ENCODE measurements at regions not wholly inside any gene's neighbourhood (a gene's known extent, or its start where the extent isn't known, plus 50 kb on each side); places are given as distances from the start of the nearest gene placed in this dataset.

GRCh38 chr13:89943139-89943538 lies 1404.3 kb upstream of the MIR17HG start:
- H3K27ac ChIP-seq (ENCODE audit: insufficient read depth in 1 of 2, low read depth in 1 of 2, low read length in 2 of 2, poor library complexity in 1 of 2, severe bottlenecking in 2 of 2) = no peak overlapping the region
- CTCF ChIA-PET = no interaction called here
- no peak overlapping the region for H3K4me3 ChIP-seq (ENCODE audit: control insufficient read depth in 1 of 7, extremely low read depth in 1 of 7, insufficient read depth in 4 of 7, low read depth in 2 of 7, low read length in 6 of 7)
- DNase-seq = no peak
- no peaks in the 10 kb centered on the region for H3K36me3 ChIP-seq (ENCODE audit: control insufficient read depth in 4 of 4, insufficient read depth in 4 of 4, low read length in 3 of 4)
- H3K4me1 ChIP-seq (ENCODE audit: control extremely low read depth in 1 of 4, control insufficient read depth in 4 of 4, insufficient read depth in 4 of 4, low read length in 3 of 4) = no peaks in the 10 kb centered on the region
- peaks cover 0 to 2% (median 0%) of the 10 kb centered on the region in 5 experiments for H3K9me3 ChIP-seq (ENCODE audit: control extremely low read depth in 1 of 5, control insufficient read depth in 4 of 5, insufficient read depth in 2 of 5, low read depth in 1 of 5, low read length in 4 of 5)
- POLR2A ChIA-PET = no interaction called here
- no peaks in the 10 kb centered on the region for H3K27me3 ChIP-seq (replicated peaks in 2 of 5; ENCODE audit: control insufficient read depth in 4 of 5, insufficient read depth in 5 of 5, low read length in 4 of 5)

DNA sequence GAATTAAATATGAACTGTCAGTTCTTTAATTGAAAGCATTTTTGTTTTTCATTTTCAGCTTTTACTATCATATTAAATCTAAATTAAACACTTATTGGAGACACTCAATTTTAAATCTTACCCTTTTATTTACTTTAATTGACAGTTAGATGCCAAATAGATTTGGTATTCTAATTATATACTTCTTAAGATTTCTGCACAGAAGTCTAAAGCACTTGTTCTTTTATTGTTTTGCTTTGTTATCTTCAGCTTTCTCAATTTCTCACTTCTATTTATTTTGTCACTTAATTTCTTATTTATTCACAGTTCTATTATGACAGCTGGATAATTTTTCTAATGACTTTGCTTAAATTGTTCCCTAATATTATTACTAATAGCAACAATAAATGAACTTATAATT lies 1397.3 kb upstream of the MIR17HG start:
- H3K27me3 ChIP-seq (replicated peaks in 2 of 5; ENCODE audit: control insufficient read depth in 4 of 5, insufficient read depth in 5 of 5, low read length in 4 of 5) = no peaks in the 10 kb centered on the region
- no peak overlapping the region for H3K4me3 ChIP-seq (ENCODE audit: control insufficient read depth in 1 of 7, extremely low read depth in 1 of 7, insufficient read depth in 4 of 7, low read depth in 2 of 7, low read length in 6 of 7)
- no peaks in the 10 kb centered on the region for H3K9me3 ChIP-seq (ENCODE audit: control extremely low read depth in 1 of 5, control insufficient read depth in 4 of 5, insufficient read depth in 2 of 5, low read depth in 1 of 5, low read length in 4 of 5)
- DNase-seq = no peak
- ChIA-PET CTCF (no interaction called here), POLR2A (no interaction called here)
- no peaks in the 10 kb centered on the region for H3K4me1 ChIP-seq (ENCODE audit: control extremely low read depth in 1 of 4, control insufficient read depth in 4 of 4, insufficient read depth in 4 of 4, low read length in 3 of 4)
- H3K36me3 ChIP-seq (ENCODE audit: control insufficient read depth in 4 of 4, insufficient read depth in 4 of 4, low read length in 3 of 4) = no peaks in the 10 kb centered on the region
- H3K27ac ChIP-seq (ENCODE audit: insufficient read depth in 1 of 2, low read depth in 1 of 2, low read length in 2 of 2, poor library complexity in 1 of 2, severe bottlenecking in 2 of 2) = no peak overlapping the region

GRCh38 chr13:89951341-89951740 lies 1396.1 kb upstream of the MIR17HG start:
- 90% methylated on average over 3 of the region's 3 CpGs for WGBS (ENCODE audit: insufficient coverage)

GRCh38 chr13:89953581-89953980 lies 1393.9 kb upstream of the MIR17HG start:
- Histone ChIP-seq H3K9me3 (ENCODE audit: control extremely low read depth in 1 of 5, control insufficient read depth in 4 of 5, insufficient read depth in 2 of 5, low read depth in 1 of 5, low read length in 4 of 5) (no peaks in the 10 kb centered on the region), H3K27me3 (replicated peaks in 2 of 5; ENCODE audit: control insufficient read depth in 4 of 5, insufficient read depth in 5 of 5, low read length in 4 of 5) (no peaks in the 10 kb centered on the region), H3K36me3 (ENCODE audit: control insufficient read depth in 4 of 4, insufficient read depth in 4 of 4, low read length in 3 of 4) (no peaks in the 10 kb centered on the region), H3K4me1 (ENCODE audit: control extremely low read depth in 1 of 4, control insufficient read depth in 4 of 4, insufficient read depth in 4 of 4, low read length in 3 of 4) (no peaks in the 10 kb centered on the region), H3K27ac (ENCODE audit: insufficient read depth in 1 of 2, low read depth in 1 of 2, low read length in 2 of 2, poor library complexity in 1 of 2, severe bottlenecking in 2 of 2) (no peak overlapping the region), H3K4me3 (ENCODE audit: control insufficient read depth in 1 of 7, extremely low read depth in 1 of 7, insufficient read depth in 4 of 7, low read depth in 2 of 7, low read length in 6 of 7) (no peak overlapping the region)
- CTCF ChIA-PET = interaction anchor here (1.1 kb wide), 1 partner anchor 9 kb away, joined by 3 read pairs; no protein-coding TSS in a partner anchor
- POLR2A ChIA-PET = no interaction called here
- no CpG with 5 or more reads among the region's 3 CpGs for WGBS (ENCODE audit: insufficient coverage)
- no peak for DNase-seq

More at GRCh38 chr13:89951341-89951740, 1396.1 kb upstream of the MIR17HG start:
- H3K4me3 ChIP-seq (ENCODE audit: control insufficient read depth in 1 of 7, extremely low read depth in 1 of 7, insufficient read depth in 4 of 7, low read depth in 2 of 7, low read length in 6 of 7) = no peak overlapping the region
- CTCF ChIA-PET = no interaction called here
- no peaks in the 10 kb centered on the region for H3K4me1 ChIP-seq (ENCODE audit: control extremely low read depth in 1 of 4, control insufficient read depth in 4 of 4, insufficient read depth in 4 of 4, low read length in 3 of 4)
- no peaks in the 10 kb centered on the region for H3K9me3 ChIP-seq (ENCODE audit: control extremely low read depth in 1 of 5, control insufficient read depth in 4 of 5, insufficient read depth in 2 of 5, low read depth in 1 of 5, low read length in 4 of 5)
- no peak for DNase-seq
- H3K27me3 ChIP-seq (replicated peaks in 2 of 5; ENCODE audit: control insufficient read depth in 4 of 5, insufficient read depth in 5 of 5, low read length in 4 of 5) = no peaks in the 10 kb centered on the region
- POLR2A ChIA-PET = no interaction called here
- no peaks in the 10 kb centered on the region for H3K36me3 ChIP-seq (ENCODE audit: control insufficient read depth in 4 of 4, insufficient read depth in 4 of 4, low read length in 3 of 4)
- H3K27ac ChIP-seq (ENCODE audit: insufficient read depth in 1 of 2, low read depth in 1 of 2, low read length in 2 of 2, poor library complexity in 1 of 2, severe bottlenecking in 2 of 2) = no peak overlapping the region

- ChIA-PET POLR2A (no interaction called here), CTCF (no interaction called here)
- H3K9me3 ChIP-seq (ENCODE audit: control extremely low read depth in 1 of 5, control insufficient read depth in 4 of 5, insufficient read depth in 2 of 5, low read depth in 1 of 5, low read length in 4 of 5) = no peaks in the 10 kb centered on the region
- H3K4me1 ChIP-seq (ENCODE audit: control extremely low read depth in 1 of 4, control insufficient read depth in 4 of 4, insufficient read depth in 4 of 4, low read length in 3 of 4) = no peaks in the 10 kb centered on the region
- no peak overlapping the region for H3K4me3 ChIP-seq (ENCODE audit: control insufficient read depth in 1 of 7, extremely low read depth in 1 of 7, insufficient read depth in 4 of 7, low read depth in 2 of 7, low read length in 6 of 7)
- DNase-seq = no peak
- no CpG with 5 or more reads among the region's 1 CpG for WGBS (ENCODE audit: insufficient coverage)
- no peaks in the 10 kb centered on the region for H3K27me3 ChIP-seq (replicated peaks in 2 of 5; ENCODE audit: control insufficient read depth in 4 of 5, insufficient read depth in 5 of 5, low read length in 4 of 5)
- no peaks in the 10 kb centered on the region for H3K36me3 ChIP-seq (ENCODE audit: control insufficient read depth in 4 of 4, insufficient read depth in 4 of 4, low read length in 3 of 4)
- no peak overlapping the region for H3K27ac ChIP-seq (ENCODE audit: insufficient read depth in 1 of 2, low read depth in 1 of 2, low read length in 2 of 2, poor library complexity in 1 of 2, severe bottlenecking in 2 of 2)
Measured at GRCh38 chr13:89955773-89956172, 1391.7 kb upstream of the MIR17HG start.

DNA sequence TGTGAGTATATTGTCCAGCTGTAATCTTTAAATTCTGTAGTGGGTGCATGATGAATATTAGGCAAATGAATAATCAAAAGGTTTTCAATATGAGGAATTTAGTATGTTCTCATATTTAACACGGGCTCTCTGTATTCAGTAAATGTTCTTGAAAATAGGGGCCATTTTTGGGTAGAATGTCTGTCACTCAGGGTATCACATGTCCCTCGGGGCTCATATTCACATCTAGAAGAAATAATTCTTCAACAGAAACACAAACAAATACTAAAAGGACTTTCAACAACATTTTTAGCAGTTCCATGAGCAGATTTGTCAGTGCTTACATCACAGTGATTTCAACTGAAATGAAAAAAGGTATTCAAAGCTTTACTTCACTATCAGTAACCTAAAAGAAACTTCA lies 1388.4 kb upstream of the MIR17HG start:
- Histone ChIP-seq H3K27ac (ENCODE audit: insufficient read depth in 1 of 2, low read depth in 1 of 2, low read length in 2 of 2, poor library complexity in 1 of 2, severe bottlenecking in 2 of 2) (no peak overlapping the region), H3K9me3 (ENCODE audit: control extremely low read depth in 1 of 5, control insufficient read depth in 4 of 5, insufficient read depth in 2 of 5, low read depth in 1 of 5, low read length in 4 of 5) (peaks cover 0 to 1% (median 0%) of the 10 kb centered on the region in 5 experiments), H3K4me3 (ENCODE audit: control insufficient read depth in 1 of 7, extremely low read depth in 1 of 7, insufficient read depth in 4 of 7, low read depth in 2 of 7, low read length in 6 of 7) (no peak overlapping the region), H3K36me3 (ENCODE audit: control insufficient read depth in 4 of 4, insufficient read depth in 4 of 4, low read length in 3 of 4) (no peaks in the 10 kb centered on the region), H3K4me1 (ENCODE audit: control extremely low read depth in 1 of 4, control insufficient read depth in 4 of 4, insufficient read depth in 4 of 4, low read length in 3 of 4) (no peaks in the 10 kb centered on the region), H3K27me3 (replicated peaks in 2 of 5; ENCODE audit: control insufficient read depth in 4 of 5, insufficient read depth in 5 of 5, low read length in 4 of 5) (no peaks in the 10 kb centered on the region)
- no peak for DNase-seq
- POLR2A ChIA-PET = interaction anchor here (0.5 kb wide), 1 partner anchor 1342 kb away, joined by 5 read pairs; no protein-coding TSS in a partner anchor
- WGBS (ENCODE audit: insufficient coverage) = 100% methylated on average over 2 of the region's 2 CpGs
- CTCF ChIA-PET = no interaction called here

GRCh38 chr13:89965252-89965651 lies 1382.2 kb upstream of the MIR17HG start:
- CTCF ChIA-PET = interaction anchor here (0.6 kb wide), 1 partner anchor 48 kb away, joined by 3 read pairs; no protein-coding TSS in a partner anchor
- WGBS (ENCODE audit: insufficient coverage) = no CpG with 5 or more reads among the region's 1 CpG
- POLR2A ChIA-PET = no interaction called here

More at GRCh38 chr13:89965252-89965651, 1382.2 kb upstream of the MIR17HG start:
- Histone ChIP-seq H3K27me3 (replicated peaks in 2 of 5; ENCODE audit: control insufficient read depth in 4 of 5, insufficient read depth in 5 of 5, low read length in 4 of 5) (no peaks in the 10 kb centered on the region), H3K9me3 (ENCODE audit: control extremely low read depth in 1 of 5, control insufficient read depth in 4 of 5, insufficient read depth in 2 of 5, low read depth in 1 of 5, low read length in 4 of 5) (peaks cover 0 to 1% (median 0%) of the 10 kb centered on the region in 5 experiments), H3K27ac (ENCODE audit: insufficient read depth in 1 of 2, low read depth in 1 of 2, low read length in 2 of 2, poor library complexity in 1 of 2, severe bottlenecking in 2 of 2) (no peak overlapping the region), H3K4me3 (ENCODE audit: control insufficient read depth in 1 of 7, extremely low read depth in 1 of 7, insufficient read depth in 4 of 7, low read depth in 2 of 7, low read length in 6 of 7) (no peak overlapping the region), H3K36me3 (ENCODE audit: control insufficient read depth in 4 of 4, insufficient read depth in 4 of 4, low read length in 3 of 4) (no peaks in the 10 kb centered on the region), H3K4me1 (ENCODE audit: control extremely low read depth in 1 of 4, control insufficient read depth in 4 of 4, insufficient read depth in 4 of 4, low read length in 3 of 4) (peaks cover 0 to 4% (median 0%) of the 10 kb centered on the region in 4 experiments)
- DNase-seq = no peak
